NCI-H510A treated with DMSO at 0.1 percent for 48 hours (cell line): ENCODE measurements at regions not wholly inside any gene's neighbourhood (a gene's known extent, or its start where the extent isn't known, plus 50 kb on each side); places are given as distances from the start of the nearest gene placed in this dataset.

Source experiments
- DNase-seq: peaks from one replicate; lab custom pipeline; 2025; lab: John Stamatoyannopoulos, UW

DNA sequence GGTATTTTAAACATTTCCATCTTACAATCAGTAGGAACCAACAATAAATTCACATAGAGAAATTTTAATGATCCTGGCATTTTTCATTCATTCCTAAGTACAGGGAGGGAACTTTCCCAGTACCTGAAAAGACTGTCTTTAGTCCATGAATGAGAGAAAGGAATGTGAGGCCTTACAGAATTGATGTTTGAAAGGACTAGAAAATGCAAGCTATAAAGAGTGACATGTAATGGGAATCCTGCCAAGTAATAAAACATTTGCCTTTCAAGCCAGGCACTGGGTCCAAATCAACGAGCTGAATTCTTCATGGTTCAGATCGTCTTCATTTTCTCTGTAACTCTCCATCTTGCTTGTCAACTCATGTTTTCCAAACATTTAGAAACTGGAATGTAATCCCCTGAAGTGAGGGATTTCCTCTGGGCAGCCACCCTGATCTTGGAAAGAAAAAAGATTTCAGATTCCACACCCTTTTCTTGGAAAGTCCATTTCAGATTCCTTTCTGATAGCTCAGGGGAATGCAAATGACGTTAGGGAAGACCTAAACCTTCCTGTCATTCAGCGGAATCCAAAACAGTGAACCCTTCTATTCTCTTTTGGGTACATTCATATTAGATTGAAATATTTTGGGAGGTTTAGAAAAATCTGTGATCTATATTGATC, 315.8 kb downstream of the SH3GL2 start:
- DNase-seq, result no peak

DNA sequence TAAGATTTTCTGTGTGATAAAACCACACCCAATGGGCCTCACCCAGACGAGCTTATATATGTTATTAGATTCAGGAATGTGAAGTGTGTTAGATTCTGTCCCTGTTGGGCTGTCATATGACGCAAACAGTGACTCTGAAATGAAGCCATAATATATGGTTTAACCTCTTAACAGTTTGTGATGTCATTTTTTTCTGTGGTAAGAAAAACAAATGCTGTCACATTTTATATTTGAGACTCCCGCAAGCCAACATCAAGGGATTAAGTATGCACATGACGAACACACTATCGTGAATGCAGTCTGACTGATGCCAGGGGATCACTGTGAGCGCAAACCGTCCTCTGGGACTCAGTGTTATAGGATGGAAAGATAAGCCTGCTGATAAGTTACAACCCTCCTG, 321.7 kb downstream of the SH3GL2 start:
- no peak for DNase-seq

DNA sequence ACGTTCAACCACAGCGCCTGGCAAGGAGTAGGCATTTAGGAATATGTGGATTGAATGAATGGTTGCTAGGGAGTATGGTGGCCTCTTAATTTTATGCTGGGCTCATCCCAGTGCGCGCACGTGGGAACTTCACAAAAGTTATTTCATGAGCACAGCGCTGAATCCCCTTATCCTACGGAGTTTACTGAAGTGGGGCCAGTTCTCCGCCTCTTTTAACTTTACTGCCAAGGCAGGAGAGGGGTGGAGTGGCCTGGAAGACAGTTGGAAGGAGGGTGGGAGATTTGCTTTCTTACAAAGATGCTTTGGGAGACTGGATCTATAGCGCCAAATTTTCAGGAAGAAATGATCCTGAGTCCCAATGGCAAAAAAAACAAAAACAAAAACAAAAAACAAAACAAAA, 326.5 kb downstream of the SH3GL2 start:
- DNase-seq, result no peak

DNA sequence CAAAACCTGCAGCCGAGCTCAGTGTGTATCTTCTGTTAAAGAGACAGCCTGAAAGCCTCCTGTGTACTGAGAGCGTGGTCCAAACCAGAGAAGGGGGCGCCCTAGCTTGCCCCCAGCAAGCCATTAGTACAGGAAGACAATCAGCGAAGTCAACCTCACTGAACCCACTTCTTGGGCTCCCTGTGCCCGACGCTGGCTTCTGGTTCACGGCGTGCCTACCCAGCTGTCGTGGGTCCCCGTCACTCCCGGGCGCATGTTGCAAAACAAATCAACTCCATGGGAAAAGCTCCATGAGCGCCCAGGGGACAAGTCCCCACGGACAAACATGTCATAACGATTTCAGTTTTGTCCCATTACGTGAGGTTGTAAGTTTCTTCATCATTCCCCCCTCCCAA, 326.9 kb downstream of the SH3GL2 start:
- no peak for DNase-seq

DNA sequence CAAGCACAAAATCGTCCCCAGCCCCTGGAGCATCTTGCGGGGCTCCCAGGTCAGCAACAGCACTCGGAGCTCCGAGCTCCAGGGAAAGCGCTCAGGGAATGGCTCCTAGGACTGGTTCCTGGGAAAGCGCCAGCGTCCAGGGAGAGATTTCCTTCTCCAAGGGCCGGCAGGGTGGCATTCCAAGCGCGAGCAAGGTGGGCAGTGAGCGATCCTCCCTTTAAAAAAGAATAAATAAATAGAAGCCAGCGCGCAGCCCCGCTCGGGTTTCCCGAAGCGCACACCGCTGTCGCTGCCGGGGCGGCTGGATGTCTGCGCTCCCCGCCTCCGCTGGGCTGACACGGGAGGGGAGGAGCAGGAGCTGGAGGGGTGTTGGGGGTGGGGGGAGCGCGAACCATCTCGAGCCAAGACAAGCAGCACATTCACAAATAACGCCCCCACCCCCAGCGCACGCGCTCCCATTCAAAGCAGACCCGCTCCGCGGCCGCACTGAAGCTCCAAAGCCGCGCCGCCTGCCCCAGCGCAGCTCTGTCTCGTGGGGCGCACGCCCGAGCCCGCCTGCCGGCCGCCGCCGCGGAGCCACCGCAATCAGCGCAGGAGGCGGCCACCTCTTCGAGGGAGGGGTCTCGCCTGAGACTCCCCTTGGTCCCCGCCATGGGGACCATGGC, 327.4 kb downstream of the SH3GL2 start:
- no peak for DNase-seq

DNA sequence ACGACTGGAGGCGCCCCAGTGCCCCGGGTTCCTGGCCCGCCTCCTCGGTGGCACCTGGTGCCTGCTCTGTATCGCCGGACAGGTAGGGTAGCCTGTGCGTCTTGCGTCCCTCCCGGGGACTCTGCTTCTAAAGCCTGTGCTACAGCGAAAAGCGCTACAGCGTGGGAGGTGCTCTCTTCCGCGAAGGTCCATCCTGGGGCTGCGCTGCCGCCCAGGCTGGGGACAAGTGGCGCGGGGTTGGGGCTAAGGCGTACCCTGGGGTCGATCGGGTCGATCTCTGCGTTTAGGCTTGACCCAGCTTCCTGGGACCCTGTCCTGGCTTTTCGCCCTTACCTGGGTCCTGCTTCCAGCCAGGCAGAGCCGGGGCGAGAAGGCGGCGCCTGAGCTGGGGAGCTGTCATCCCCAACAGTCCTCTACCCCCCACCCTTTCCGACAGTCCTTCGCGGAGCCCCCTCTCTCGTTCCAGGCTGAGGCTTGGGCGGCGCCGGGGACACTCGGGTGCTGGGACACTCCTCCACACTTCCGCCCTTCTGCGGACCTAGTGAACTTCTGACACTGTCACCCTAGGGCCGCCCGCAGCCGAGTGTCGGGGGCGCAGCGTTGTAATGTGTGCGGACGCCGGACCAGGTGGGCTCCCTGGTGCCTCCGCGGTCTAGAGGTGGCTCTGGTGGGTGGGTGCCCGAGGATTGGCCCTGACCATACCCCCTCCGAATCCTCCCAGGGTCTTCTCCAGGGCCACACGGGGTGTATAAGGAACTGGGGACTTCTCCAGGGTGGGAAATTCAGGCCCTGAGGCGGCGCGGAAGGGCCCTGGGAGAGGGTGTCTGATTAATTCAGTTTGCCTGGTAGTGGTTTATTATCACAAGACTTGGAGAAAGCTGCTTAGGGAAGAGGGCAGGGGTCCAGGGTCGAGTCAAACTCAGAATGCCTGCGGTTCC, 328.2 kb downstream of the SH3GL2 start:
- no peak for DNase-seq

DNA sequence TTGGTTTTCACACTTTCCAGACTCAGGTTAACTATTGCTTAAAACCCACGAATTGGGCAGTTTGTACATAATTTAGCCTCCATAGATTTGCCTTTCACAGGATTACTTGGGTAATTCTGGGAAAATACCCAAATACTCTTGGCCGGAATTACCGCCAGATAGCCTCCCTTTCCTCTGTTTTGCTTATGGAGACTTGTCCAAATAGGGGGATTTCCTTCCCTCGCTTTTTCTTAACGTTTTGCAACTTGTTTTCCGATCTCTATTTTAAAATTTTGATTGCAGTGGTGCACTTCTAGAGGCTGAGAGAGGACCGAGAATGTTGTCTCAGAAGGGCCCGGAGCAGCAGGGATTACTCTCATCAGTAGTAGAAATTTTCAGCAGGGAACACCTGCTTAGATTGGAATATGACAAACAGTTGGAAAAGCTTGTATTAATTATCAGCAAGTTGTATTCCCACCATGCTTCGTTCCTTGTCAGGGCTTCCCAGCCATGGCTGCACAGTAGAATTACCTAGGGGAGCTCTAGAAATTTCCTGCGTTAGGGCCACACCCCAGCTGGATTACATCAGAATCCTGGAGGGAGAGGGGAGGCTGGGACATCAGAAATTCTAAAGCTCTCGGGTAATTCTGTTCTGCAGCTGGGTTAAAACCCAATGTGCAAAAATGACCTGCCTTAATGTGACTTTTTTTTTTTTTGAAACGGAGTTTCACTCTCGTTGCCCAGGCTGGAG, 329.1 kb downstream of the SH3GL2 start:
- no peak for DNase-seq

DNA sequence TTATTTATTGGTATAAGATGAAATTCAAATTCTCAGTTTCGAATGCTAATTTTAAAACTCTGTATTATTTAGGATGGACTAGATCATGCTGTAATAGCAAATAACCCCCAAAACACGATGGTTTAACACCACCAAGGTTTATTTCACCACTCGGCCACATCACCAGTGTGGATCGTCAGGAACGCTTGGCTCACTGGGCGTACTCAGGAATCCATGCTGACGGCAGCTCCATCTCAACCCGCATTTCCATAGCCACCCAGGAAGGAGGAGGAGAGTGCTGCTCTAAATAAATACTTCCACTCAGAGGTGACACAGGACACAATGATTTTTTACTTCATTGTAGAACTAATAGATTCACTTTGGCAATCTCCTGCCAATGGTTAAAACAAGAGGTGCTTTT, 347.4 kb downstream of the SH3GL2 start:
- DNase-seq, result no peak

DNA sequence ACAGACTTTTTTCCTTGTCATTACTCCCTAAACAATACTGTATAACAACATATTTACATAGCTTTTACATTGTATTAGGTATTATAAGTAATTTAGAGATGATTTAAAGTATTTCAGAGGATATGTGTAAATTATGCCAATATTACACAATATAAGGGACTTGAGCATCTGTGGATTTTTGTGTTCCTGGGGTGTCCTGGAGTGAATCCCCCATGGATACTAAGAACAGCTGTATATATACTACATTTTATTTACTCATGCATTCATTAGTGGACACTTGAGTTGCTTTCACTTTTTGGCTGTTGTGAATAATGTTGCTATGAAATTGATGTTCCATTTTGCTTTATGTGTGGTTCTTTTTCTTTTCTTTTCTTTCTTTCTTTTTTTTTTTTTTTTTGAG, 348.8 kb downstream of the SH3GL2 start:
- DNase-seq, result no peak

DNA sequence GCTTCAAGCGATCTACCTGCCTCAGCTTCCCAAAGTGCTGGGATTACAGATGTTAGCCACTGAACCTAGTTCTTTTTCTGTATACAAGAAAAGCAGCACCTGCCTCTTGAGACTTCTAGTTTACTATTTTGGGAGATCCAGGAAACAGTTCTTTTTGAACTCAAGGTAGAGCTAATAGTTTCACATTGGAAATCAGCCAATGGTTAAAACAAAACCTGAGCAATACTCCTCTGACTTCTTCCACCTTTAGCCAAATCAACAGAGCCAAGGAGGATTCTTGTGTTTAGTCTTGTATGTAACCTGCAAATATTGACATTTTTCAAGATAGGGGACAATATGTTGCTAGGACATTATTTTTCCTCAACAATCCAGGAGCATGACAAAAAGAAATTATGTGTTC, 349.4 kb downstream of the SH3GL2 start:
- no peak for DNase-seq

DNA sequence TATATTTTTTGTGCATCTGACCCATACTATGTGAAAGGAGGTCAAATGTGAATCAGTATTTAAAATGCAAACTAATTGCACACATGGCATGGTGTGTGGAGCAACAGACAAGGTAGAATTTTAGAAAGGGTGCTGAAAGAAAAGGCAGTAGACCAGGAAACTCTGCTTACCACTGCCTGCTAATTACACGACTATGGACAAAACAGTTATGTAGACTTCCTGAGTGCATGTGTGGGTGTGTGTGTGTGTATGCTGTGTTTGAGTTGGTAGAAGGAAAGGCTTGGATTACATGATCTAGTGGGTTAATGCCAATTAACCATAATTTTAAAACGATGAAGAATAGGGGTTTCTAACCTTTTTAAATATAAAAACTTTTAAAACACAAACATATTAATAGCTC, 349.9 kb downstream of the SH3GL2 start:
- DNase-seq, result no peak

DNA sequence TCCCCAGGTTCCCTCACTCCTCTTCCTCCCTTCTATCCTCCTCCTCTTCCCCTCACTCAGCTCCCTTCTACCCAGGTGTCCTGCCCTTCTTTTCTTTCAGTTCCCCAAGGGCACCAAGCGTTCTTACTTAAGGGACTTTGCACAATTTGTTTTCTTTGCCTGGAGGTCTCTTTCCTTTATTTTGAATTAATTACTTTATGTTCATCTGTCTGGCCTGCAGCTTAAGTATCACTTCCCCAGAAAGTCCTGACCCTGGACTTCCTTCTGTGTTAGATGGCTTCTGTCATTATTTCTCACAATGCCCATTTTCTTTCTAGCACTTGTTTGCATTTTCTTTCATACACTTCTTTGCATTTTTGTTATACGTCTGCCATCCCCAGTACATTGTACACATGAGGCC, 350.6 kb downstream of the SH3GL2 start:
- no peak for DNase-seq

DNA sequence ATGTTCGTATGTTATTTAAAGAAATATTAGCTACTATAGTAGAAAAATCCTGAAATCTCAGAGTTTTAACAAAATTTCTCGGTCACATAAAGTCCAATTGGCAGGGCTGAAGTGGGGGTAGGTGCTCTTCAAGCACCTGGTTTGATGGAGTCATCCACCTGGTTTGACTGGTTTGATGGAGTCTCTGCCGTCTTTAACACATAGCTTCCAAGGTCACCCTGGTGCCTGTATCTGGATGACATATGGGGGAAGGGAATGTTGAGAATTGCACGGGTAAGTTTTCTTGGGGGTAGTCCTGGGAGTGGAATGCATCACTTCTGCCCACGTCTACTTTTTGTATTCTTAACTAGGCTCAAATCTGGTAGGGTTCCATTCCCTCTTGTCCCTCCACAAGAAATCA, 351.2 kb downstream of the SH3GL2 start:
- no peak for DNase-seq

DNA sequence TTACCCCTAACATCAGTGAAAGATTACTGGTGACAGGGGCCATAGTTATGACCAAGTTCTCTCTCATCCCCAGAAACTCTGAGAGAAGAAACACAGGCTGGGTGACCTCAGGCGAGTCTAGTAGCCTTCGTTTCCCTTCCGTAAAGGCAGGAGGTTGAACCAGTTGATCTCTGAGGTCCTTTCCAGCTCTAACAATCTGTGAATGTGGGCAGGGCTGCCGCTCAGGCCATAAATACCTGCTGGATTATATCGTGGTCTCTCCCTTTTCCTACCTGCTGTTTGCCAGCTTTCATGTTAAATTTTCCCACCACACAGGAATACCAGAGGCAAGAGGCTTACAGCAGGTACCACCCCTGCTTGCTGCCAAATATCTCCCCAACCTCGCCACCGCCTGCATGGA, 357.5 kb downstream of the SH3GL2 start:
- no peak for DNase-seq

DNA sequence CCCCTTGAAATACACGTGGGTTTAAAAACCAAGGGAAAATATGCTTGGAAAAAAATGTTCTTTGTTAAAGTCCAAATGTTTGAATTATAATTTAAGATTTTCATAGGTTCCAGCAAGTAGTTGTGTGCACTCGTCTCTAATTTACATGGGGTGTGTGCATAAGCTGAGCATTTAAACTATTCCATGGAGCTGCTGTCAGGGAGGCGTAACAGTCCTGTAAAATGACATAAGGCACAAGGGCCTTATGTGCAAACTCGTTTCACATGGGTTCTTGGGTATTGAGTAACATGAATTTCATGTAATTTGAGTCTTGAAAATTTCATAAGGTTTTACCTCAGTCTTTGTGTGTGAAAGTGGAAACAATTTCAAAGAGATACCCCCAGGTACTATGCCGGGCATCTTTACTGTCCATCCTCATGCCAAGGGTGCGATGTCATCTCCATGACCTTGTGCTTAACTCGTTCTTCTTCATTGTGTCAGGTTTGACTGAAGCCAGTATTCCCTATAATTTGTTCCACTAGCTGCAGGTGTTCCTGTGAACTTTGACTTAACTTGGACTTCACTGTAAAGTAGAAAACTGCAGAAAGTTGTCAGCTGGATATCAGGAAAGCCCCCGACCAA, 359.3 kb downstream of the SH3GL2 start:
- DNase-seq, result no peak

DNA sequence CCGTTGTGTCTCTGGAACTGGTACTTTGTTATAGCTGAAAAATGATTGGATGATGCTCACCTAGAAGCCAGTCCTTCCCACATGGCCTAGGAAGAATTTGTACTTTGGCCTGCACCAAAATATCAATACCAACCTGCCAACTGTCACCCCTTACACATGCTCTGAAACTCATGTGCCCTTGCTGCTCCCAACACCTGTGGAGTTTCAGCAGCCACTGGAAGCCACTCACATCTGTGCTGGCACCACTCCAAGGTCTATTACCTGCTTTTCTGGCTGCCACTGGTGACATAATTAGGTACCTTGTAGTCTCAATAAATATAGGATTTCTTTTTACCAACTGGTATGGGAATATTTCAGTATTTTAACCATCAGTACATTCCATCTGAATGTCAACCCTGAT, 363.6 kb downstream of the SH3GL2 start:
- DNase-seq, result peak; percentile 8

DNA sequence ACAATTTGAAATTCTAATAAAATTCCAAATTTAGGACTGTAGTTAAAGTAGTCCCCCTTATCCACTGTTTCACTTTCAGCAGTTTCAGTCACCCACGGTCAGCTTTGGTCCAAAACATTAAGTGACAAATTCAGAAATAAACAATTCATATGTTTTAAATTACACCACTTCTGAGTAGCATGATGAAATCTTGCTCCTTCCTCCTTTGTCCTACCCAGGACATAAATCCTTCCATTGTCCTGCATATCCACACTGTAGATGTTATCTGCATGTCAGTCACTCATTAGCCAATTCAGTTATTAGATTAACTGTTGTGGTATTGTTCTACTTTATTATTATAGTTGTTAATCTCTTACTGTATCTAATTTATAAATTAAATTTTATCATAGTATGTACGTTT, 376.5 kb downstream of the SH3GL2 start:
- DNase-seq, result no peak

DNA sequence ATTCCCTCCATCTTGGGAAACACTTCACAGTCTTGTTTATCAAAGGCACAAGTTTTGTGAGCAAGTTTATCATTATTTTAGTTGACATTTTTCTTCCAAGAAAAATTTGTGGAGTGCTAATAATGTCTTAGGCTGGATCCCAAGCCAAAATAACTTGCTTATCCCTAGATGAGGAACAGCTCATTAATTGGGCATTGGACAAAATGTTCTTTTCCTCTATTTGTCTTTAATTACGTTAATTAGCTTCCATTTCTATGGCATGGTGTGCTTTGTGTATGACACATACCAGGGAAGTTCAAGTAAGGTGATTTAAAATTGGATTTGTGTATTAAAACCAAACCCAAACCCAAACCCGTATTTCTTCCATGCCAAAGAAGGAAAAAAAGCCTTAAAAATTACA, 379.5 kb downstream of the SH3GL2 start:
- DNase-seq, result no peak

DNA sequence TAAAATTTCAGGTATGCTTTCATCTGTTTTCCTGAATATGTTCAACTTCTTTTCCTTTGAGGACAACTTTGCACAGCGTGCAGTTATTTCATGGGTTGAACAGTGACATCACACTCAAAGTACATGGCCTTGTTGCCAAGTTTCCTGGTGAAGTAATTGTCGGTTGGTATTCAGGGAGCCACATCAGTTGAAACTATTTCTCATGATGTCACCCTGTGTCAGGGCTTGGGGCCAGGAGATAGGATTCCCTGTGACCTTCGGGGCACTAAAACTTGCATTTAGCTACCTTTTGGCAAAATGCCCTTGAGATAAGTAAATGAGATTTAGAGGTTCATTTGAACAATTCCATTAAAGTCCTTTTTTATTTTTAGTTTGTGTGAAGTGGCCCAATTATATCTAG, 383.9 kb downstream of the SH3GL2 start:
- no peak for DNase-seq

DNA sequence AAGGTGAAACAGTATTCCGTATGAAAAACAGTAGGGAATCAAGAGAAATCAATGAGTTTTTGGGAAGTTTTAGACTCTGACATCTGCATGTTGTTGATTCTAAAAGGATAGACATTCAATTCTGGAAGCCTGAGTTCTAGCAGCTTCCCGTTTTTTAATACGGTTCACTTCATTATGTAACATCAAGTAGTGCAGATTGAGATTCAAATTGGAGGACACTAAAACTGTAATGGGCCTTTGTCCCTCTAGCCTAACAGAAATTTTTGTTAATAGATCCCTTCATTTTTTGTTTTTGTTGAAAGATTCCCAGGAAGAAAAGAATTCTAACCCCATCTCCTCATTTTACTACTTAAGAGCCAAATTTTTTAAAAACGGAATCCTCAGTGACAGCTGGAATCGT, 384.6 kb downstream of the SH3GL2 start:
- no peak for DNase-seq

DNA sequence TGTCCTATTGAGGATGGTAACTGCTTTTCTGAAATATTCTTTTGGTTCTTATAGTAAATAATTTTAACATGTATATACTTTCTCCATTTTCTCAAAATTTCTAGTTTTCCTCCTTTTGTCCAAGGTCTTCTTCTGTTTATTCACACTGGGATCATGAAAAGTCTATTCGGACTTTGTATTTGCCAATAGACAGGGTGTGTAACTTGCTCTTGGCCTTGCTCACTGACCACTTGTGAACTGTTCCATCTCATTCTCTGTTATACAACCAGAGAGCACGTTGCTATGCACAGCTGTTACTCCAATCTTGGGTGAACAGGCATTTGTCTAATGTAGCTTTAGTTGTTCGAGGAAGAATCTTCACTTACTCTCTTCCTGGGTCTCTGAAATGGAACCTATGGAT, 388.9 kb downstream of the SH3GL2 start:
- DNase-seq, result no peak

DNA sequence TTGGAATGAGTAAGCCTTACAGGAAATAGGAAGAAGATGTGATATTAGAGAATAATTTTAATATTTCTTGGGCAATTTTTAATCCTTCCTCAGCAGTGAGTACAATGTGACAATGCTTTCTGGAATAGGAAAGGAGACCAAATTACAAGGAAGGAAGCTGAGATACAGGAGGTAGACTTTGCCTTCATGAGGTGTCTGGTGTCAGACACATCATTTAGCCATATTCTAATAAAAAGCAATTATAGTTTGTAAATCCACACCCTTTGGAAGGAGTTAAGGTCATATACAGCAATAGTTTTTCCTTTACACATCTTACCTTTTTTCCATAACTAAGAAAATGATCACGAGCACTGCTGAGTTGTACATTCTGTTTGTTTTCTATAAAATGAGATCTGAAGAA, 390.4 kb downstream of the SH3GL2 start:
- no peak for DNase-seq
